IMR-90 (cell line): ENCODE measurements at regions not wholly inside any gene's neighbourhood (a gene's known extent, or its start where the extent isn't known, plus 50 kb on each side); places are given as distances from the start of the nearest gene placed in this dataset.
A peak's percentile ranks its signal among the peaks of the same experiment; 100 is the strongest.

Experiments used
- ATAC-seq: fragments of 200-7000 bp; cut with Tn5 transposase; 2 replicates; pipeline ENCODE4 v1.9.1; 2020; ENCODE audit warnings: low read depth, mild to moderate bottlenecking, moderate library complexity
- BruUV-seq: library from RNA; stranded (reverse); fragments of 400-500 nt; replicated peaks from 2 replicates; lab custom pipeline; 2021; lab: Mats Ljungman, UMichigan
- CTCF ChIA-PET: fragments of 300-600 bp; formaldehyde crosslinking; extraction: SDS; loops from one replicate; lab custom pipeline; 2021; ENCODE audit warnings: antibody characterized with exemption; lab: Yijun Ruan, JAX
- POLR2A ChIA-PET: fragments of 300-600 bp; sonication (Branson Sonifier 250); formaldehyde crosslinking; loops from one replicate; lab custom pipeline; 2022; ENCODE audit warnings: antibody characterized with exemption; ENCODE audit not compliant: unreplicated experiment; lab: Charles Lee
- DNase-seq: peaks from one replicate; pipeline ENCODE4 v3.0.0; 2013
- H2AFZ ChIP-seq: replicated peaks from 2 replicates; pipeline ENCODE3; 2013; ENCODE audit warnings: low read length, mild to moderate bottlenecking; ENCODE audit not compliant: poor library complexity
- H2AK5ac ChIP-seq: 2 replicates; pipeline ENCODE4 v1.6.1; 2013; ENCODE audit warnings: low read depth, low read length, inconsistent platforms
- H2AK9ac ChIP-seq: replicated peaks from 2 replicates; pipeline ENCODE3; 2013; ENCODE audit warnings: mild to moderate bottlenecking, low read depth, low read length, moderate library complexity; ENCODE audit not compliant: poor library complexity
- H2BK120ac ChIP-seq: 2 replicates; pipeline ENCODE4 v1.6.1; 2013; ENCODE audit warnings: low read depth, low read length, inconsistent platforms
- H2BK15ac ChIP-seq: 3 replicates; pipeline ENCODE4 v1.6.1; 2013; ENCODE audit warnings: low read depth, low read length, inconsistent platforms
- H2BK20ac ChIP-seq: 2 replicates; pipeline ENCODE4 v1.6.1; 2013; ENCODE audit warnings: low read depth, mild to moderate bottlenecking, inconsistent platforms, low read length, moderate library complexity
- H2BK5ac ChIP-seq: 2 replicates; pipeline ENCODE4 v1.6.1; 2013; ENCODE audit warnings: mild to moderate bottlenecking, low read depth, low read length, inconsistent platforms; ENCODE audit not compliant: poor library complexity, severe bottlenecking
- H3K14ac ChIP-seq: replicated peaks from 2 replicates; pipeline ENCODE4 v1.6.1; 2013; ENCODE audit warnings: low read depth, low read length, inconsistent platforms
- H3K18ac ChIP-seq: 2 replicates; pipeline ENCODE4 v1.6.1; 2013; ENCODE audit warnings: low read depth, low read length, control low read depth
- H3K23ac ChIP-seq: 2 replicates; pipeline ENCODE4 v1.6.1; 2013; ENCODE audit warnings: low read depth, low read length, inconsistent platforms
- H3K27ac ChIP-seq: 2 replicates; pipeline ENCODE4 v1.5.1; 2013; ENCODE audit warnings: mild to moderate bottlenecking, control low read depth, low read length; ENCODE audit not compliant: insufficient read depth
- H3K27me3 ChIP-seq: 2 replicates; pipeline ENCODE4 v1.6.1; 2013; ENCODE audit warnings: low read length; ENCODE audit not compliant: control insufficient read depth, insufficient read depth
- H3K36me3 ChIP-seq: 2 replicates; pipeline ENCODE4 v1.6.1; 2013; ENCODE audit warnings: low read length, mixed read lengths; ENCODE audit not compliant: control insufficient read depth, insufficient read depth
- H3K4ac ChIP-seq: 2 replicates; pipeline ENCODE4 v1.6.1; 2013; ENCODE audit warnings: low read depth, low read length, inconsistent platforms
- H3K4me1 ChIP-seq: 2 replicates; pipeline ENCODE4 v1.6.1; 2013; ENCODE audit warnings: low read length, mixed read lengths; ENCODE audit not compliant: control insufficient read depth, insufficient read depth
- H3K4me2 ChIP-seq: 2 replicates; pipeline ENCODE4 v1.6.1; 2013; ENCODE audit warnings: low read depth, mild to moderate bottlenecking, control low read depth, low read length, moderate library complexity
- H3K4me3 ChIP-seq: 2 replicates; pipeline ENCODE4 v1.5.1; 2013; ENCODE audit warnings: low read depth, mild to moderate bottlenecking, control low read depth, low read length, moderate library complexity; ENCODE audit not compliant: insufficient read depth
- H3K56ac ChIP-seq: 2 replicates; pipeline ENCODE4 v1.6.1; 2013; ENCODE audit warnings: low read length, inconsistent platforms; ENCODE audit not compliant: insufficient read depth; ENCODE audit errors: extremely low read depth
- H3K79me1 ChIP-seq, 2 experiments: 2 replicates each; pipeline ENCODE4 v1.6.1; 2013; ENCODE audit warnings: low read length in 2 of 2, inconsistent platforms in 1 of 2, low read depth in 1 of 2
- H3K9ac ChIP-seq: 2 replicates; pipeline ENCODE4 v1.6.1; 2013; ENCODE audit warnings: low read depth, low read length, control low read depth
- H3K9me1 ChIP-seq: 2 replicates; pipeline ENCODE4 v1.6.1; 2013; ENCODE audit warnings: low read length, inconsistent platforms; ENCODE audit not compliant: insufficient read depth
- H3K9me3 ChIP-seq: 2 replicates; pipeline ENCODE4 v1.6.1; 2013; ENCODE audit warnings: low read length; ENCODE audit not compliant: control insufficient read depth, insufficient read depth
- H4K20me1 ChIP-seq: 2 replicates; pipeline ENCODE4 v1.6.1; 2013; ENCODE audit warnings: low read length, inconsistent platforms; ENCODE audit not compliant: insufficient read depth
- H4K5ac ChIP-seq: 2 replicates; pipeline ENCODE4 v1.6.1; 2013; ENCODE audit warnings: mild to moderate bottlenecking, low read depth, low read length, control low read depth
- H4K8ac ChIP-seq, 2 experiments: 2 replicates each; pipeline ENCODE4 v1.6.1; 2013; ENCODE audit warnings: low read depth in 2 of 2, low read length in 2 of 2, control low read depth in 1 of 2, inconsistent platforms in 1 of 2
- H4K91ac ChIP-seq: 2 replicates; pipeline ENCODE4 v1.6.1; 2013; ENCODE audit warnings: low read depth, low read length, inconsistent platforms; ENCODE audit not compliant: insufficient read depth
- BHLHE40 ChIP-seq: fragments of 150-350 bp; IDR thresholded peaks from 2 replicates; pipeline ENCODE4 v1.6.1; 2016; ENCODE audit warnings: mild to moderate bottlenecking, low read depth, low read length
- CHD1 ChIP-seq: IDR thresholded peaks from 2 replicates; pipeline ENCODE4 v1.6.1; 2012; ENCODE audit warnings: low read depth, low read length, improper control_type of control experiment
- NFE2L2 ChIP-seq: fragments of 150-350 bp; IDR thresholded peaks from 2 replicates; pipeline ENCODE4 v1.6.1; 2016; ENCODE audit warnings: low read depth, mild to moderate bottlenecking, low read length
- POLR2A ChIP-seq: IDR thresholded peaks from 2 replicates; pipeline ENCODE4 v1.6.1; 2012; ENCODE audit warnings: mild to moderate bottlenecking, low read depth, low read length
- WGBS, 2 experiments: methylation state at CpG; one replicate each; pipeline versions ENCODE4 v1.1.5 to v1.1.7; 2013; ENCODE audit warnings: missing lambda C conversion rate in 2 of 2; ENCODE audit not compliant: insufficient read length in 1 of 2; ENCODE audit errors: extremely low coverage in 2 of 2; 5-methylcytosine and 5-hydroxymethylcytosine counted together
- dilution Hi-C: fragments of 300-500 bp; cut with HindIII; formaldehyde crosslinking; loops from one replicate; pipeline ENCODE4 v1.14.3; 2018; ENCODE audit warnings: low sequenced_read_pairs; ENCODE audit not compliant: unreplicated experiment
- in situ Hi-C: fragments of 300-500 bp; cut with MboI; formaldehyde crosslinking; loops from 3 replicates; pipeline ENCODE4 v1.14.3; 2019; ENCODE audit warnings: low sequenced_read_pairs, inconsistent platforms, mixed read lengths
- intact Hi-C: fragments of 100-400 bp; cut with micrococcal nuclease; formaldehyde crosslinking; loops from 2 replicates; pipeline ENCODE4 v1.10.0; 2022

DNA sequence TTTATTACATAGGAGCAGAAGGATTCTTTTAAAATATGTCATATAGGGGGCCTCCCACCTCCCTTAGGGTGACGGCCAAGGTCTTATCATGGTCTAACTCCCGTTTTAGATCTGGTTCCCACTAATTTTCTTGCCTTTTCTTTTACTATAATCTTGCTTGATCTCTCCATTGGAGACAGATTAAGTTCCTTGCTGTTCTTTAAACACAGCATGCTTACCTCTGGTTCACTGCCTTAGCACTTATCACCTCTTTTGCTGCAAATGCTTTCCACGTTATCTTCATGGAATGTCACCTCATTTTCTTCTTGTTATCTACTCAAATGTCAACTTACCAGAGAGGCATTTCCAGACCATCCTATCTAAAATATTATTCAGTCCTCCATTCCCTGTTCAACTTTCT is 1047.6 kb downstream of the TLE4 start:
- Histone ChIP-seq H2BK20ac (no peak overlapping the region), H3K4me2 (no peak overlapping the region), H3K4me1 (no peaks in the 10 kb centered on the region), H3K14ac (no peak overlapping the region), H4K5ac (no peak overlapping the region), H3K79me1 (no peaks in the 10 kb centered on the region), H2BK5ac (peak overlapping the region; percentile 23), H2AK5ac (no peak overlapping the region), H3K9me3 (no peaks in the 10 kb centered on the region), H2BK15ac (no peak overlapping the region), H2AK9ac (no peak overlapping the region), H4K91ac (no peak overlapping the region), H3K56ac (no peak overlapping the region), H3K4me3 (no peak overlapping the region), H2AFZ (no peak overlapping the region), H3K23ac (no peak overlapping the region), H3K18ac (no peak overlapping the region), H3K36me3 (no peaks in the 10 kb centered on the region), H4K8ac (no peak overlapping the region), H3K27me3 (no peaks in the 10 kb centered on the region), H3K9me1 (no peaks in the 10 kb centered on the region), H4K20me1 (no peaks in the 10 kb centered on the region), H2BK120ac (no peak overlapping the region), H3K9ac (no peak overlapping the region), H3K4ac (no peak overlapping the region), H3K27ac (no peak overlapping the region)
- intact Hi-C loops: no loop called here
- dilution Hi-C loops: no loop called here
- ChIA-PET POLR2A (no interaction called here), CTCF (no interaction called here)
- 21% methylated on average over 2 of the region's 3 CpGs; no CpG with 5 or more reads in 1 of the 2 experiments for WGBS, 2 experiments
- no TSS peak for BruUV-seq
- in situ Hi-C loops: no loop called here
- TF ChIP-seq BHLHE40 (no peak), NFE2L2 (no peak), CHD1 (no peak), POLR2A (no peak)
- DNase-seq (peak; percentile 8), ATAC-seq (no peak)
